ENCODE measurements at regions not wholly inside any gene's neighbourhood (a gene's known extent, or its start where the extent isn't known, plus 50 kb on each side); places are given as distances from the start of the nearest gene placed in this dataset.
"Not testable (repeated sequence)": the region's sequence is repeated elsewhere in the genome, so short reads cannot be mapped to it uniquely, and the experiment has no call there.

DNA sequence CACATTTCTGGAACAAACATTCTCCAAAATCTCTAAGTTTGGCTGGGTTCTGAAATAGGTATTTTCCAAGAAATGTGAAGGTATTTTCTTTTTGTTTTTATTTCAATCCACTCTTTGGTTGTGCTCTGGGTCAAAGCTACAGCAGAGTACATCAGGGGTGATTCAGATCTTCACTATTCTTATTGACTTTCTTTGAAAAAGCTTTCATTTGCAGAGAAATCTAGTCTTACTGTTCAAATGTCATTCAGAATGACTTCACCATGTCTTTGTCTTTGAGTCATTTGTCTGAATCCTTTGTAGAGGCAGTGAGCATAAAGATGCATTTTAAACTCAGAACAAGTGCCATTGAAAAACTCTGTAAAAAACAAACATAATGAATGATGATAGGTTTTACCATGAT lies 547.2 kb upstream of the ADGRL3 start:
- ATAC-seq (replicated peaks): no peak

DNA sequence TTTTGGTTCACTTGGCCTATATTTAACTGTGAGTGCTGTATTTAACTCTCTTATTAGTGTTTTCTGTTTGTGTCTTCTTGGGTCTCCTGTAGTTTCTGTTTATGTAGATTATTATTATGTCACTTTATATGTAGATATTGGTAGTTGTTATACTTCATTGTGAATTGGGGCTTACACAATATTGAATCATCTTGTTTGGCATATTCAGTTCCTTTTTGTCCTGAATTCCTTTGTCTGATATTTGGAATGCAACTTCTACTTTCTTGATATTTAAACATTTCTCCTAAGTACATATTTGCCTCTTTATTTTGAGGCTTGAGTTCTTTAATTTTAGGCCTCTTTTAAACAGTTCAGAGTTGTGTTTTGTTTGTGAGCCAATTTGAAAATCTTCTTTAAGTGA lies 544.8 kb upstream of the ADGRL3 start:
- Mint-ChIP-seq H3K9me3 (peaks cover 10 to 16% of the 10 kb centered on the region in 2 donors), H3K27ac (no peak overlapping the region), H3K4me3 (no peak overlapping the region), H3K4me1 (ENCODE audit: low read depth in 2 of 2) (no peaks in the 10 kb centered on the region), H3K36me3 (ENCODE audit: insufficient read depth) (no peaks in the 10 kb centered on the region), H3K27me3 (no peaks in the 10 kb centered on the region)
- DNase-seq: no peak
- ATAC-seq (replicated peaks): no peak

More for the DNA sequence above, 547.2 kb upstream of the ADGRL3 start:
- Mint-ChIP-seq H3K9me3 (peaks cover 10 to 16% of the 10 kb centered on the region in 2 donors), H3K4me3 (no peak overlapping the region), H3K27me3 (no peaks in the 10 kb centered on the region), H3K4me1 (ENCODE audit: low read depth in 2 of 2) (no peaks in the 10 kb centered on the region), H3K36me3 (ENCODE audit: insufficient read depth) (no peaks in the 10 kb centered on the region), H3K27ac (no peak overlapping the region)
- DNase-seq: no peak

DNA sequence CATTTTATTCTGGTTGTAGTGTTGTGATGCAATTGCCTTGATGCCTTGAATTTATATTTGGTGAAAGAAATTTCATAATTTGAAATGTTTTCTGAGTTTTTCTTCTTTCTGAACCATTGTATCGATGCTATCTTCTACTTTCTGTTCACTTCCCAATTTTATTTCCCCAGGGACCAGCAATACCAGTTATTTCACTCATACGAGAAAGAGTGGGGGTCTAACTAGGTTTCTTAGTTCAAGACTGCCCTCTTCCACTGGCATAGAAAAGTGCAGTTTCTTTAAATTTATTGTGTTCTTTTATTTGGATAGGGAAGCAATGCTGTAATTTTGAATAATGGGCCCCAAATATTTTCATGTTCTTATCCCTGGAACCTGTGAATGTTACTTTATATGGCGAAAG lies 544.0 kb upstream of the ADGRL3 start:
- Mint-ChIP-seq H3K4me3 (no peak overlapping the region), H3K27me3 (no peaks in the 10 kb centered on the region), H3K4me1 (ENCODE audit: low read depth in 2 of 2) (no peaks in the 10 kb centered on the region), H3K27ac (no peak overlapping the region), H3K9me3 (peaks cover 10 to 16% of the 10 kb centered on the region in 2 donors), H3K36me3 (ENCODE audit: insufficient read depth) (no peaks in the 10 kb centered on the region)
- ATAC-seq (replicated peaks) (no peak), DNase-seq (no peak)

DNA sequence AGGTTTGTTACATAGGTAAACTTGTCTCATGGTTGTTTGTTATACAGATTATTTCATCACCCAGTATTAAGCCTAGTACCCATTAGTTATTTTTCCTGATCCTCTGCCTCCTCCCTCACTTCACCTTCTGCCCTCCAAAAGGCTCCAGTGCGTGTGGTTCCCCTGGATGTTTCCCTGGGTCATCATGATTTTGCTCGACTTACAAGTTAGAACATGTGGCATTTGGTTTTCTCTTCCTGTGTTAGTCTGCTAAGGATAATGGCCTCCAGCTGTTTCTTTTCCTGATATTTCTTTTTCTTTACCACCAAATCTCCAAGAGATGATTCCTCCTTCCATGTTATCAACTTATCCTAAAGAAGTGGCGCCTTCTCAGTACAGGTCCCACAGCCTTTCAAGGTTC lies 543.1 kb upstream of the ADGRL3 start:
- Mint-ChIP-seq H3K4me1 (ENCODE audit: low read depth in 2 of 2) (no peaks in the 10 kb centered on the region), H3K27ac (no peak overlapping the region), H3K9me3 (peaks cover 13 to 16% of the 10 kb centered on the region in 2 donors), H3K27me3 (no peaks in the 10 kb centered on the region), H3K4me3 (no peak overlapping the region), H3K36me3 (ENCODE audit: insufficient read depth) (no peaks in the 10 kb centered on the region)
- no peak for ATAC-seq (replicated peaks)
- DNase-seq: no peak

DNA sequence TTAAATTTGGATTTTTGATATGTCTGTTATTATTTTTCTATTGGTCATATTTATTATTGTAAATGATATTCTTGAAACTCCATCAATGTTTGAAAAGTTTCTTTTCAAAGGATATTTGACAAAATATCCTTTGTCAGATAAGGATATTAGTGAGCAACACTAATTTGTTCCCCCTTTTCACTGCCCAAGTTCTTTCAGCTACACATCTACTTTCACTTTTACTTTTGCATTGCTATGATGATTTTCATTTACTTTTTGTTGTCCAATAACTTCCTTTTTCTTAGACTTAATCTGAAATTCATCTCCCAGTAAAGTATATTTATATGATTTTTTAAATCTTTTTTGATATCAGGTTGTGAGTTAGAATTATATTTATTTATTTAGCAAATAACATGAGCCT lies 542.3 kb upstream of the ADGRL3 start:
- no peak overlapping the region for H3K4me3 Mint-ChIP-seq
- H3K27me3 Mint-ChIP-seq: no peaks in the 10 kb centered on the region
- H3K9me3 Mint-ChIP-seq: peaks cover 12 to 16% of the 10 kb centered on the region in 2 donors
- DNase-seq (no peak), ATAC-seq (replicated peaks) (no peak)
- no peaks in the 10 kb centered on the region for H3K36me3 Mint-ChIP-seq (ENCODE audit: insufficient read depth)
- H3K27ac Mint-ChIP-seq: no peak overlapping the region
- no peaks in the 10 kb centered on the region for H3K4me1 Mint-ChIP-seq (ENCODE audit: low read depth in 2 of 2)

DNA sequence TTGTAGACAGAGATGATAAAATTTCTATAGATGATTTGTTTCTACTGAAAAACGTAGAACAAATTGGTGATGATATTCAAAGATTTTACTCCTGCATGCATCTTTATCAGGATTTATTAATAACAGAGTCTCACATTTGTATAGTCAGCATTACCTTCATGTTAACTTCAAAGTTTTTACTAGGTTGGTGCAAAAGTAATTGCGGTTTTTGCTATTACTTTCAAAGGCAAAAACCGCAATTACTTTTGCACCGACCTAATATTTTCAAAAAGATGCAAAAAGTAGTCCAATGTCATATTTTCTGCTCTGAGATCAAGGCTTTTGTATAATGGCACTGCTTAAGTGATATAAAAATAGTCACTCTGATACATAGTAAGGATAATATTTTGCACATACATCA lies 536.4 kb upstream of the ADGRL3 start:
- Mint-ChIP-seq H3K36me3 (ENCODE audit: insufficient read depth) (no peaks in the 10 kb centered on the region), H3K4me1 (ENCODE audit: low read depth in 2 of 2) (no peaks in the 10 kb centered on the region), H3K27me3 (no peaks in the 10 kb centered on the region), H3K4me3 (no peak overlapping the region), H3K9me3 (peaks cover 4 to 8% of the 10 kb centered on the region in 2 donors), H3K27ac (no peak overlapping the region)
- ATAC-seq (replicated peaks) (no peak), DNase-seq (no peak)

DNA sequence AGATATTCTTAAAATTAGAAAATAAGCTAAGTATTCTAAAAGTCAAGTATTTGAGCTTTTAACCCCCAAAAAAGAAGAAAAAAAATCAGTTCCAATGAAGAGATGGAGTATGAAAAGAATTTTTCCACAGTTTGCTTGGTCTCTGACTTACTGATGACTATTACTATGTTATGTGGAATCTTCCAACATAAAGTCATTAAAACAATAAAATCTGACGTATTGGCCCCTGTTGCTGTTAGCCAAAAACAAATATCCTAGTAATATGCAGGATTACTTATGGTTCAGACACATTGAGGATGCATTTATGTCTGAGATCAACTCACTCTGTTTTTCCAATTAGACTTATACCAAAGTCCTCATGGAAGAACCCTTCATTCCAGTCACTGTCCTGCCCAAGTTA lies 517.2 kb upstream of the ADGRL3 start:
- H3K27me3 Mint-ChIP-seq: no peaks in the 10 kb centered on the region
- DNase-seq (no peak), ATAC-seq (replicated peaks) (no peak)
- no peak overlapping the region for H3K27ac Mint-ChIP-seq
- H3K4me1 Mint-ChIP-seq (ENCODE audit: low read depth in 2 of 2): no peaks in the 10 kb centered on the region
- H3K9me3 Mint-ChIP-seq: peaks cover 10 to 14% of the 10 kb centered on the region in 2 donors
- H3K4me3 Mint-ChIP-seq: no peak overlapping the region
- H3K36me3 Mint-ChIP-seq (ENCODE audit: insufficient read depth): no peaks in the 10 kb centered on the region

DNA sequence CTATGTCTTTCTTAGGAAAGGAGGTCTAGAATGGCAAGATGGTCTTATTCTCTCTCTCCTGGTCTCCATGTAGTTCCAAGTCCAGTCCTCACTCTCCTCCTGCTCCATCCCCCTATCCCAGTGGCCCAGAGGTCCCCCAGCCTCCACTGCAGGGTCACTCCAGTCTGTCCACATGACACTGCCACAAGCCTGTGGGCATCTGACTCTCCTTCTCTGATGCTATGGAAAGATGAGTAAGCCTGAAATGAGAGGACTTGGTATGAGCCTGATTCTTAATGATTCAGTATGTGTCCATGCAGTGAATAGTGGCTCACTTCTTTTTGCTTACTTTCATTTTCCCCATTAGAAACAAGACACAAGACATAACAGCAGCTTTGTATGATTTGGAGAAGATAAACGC lies 516.8 kb upstream of the ADGRL3 start:
- no peak for ATAC-seq (replicated peaks)
- no peak overlapping the region for H3K4me3 Mint-ChIP-seq
- H3K36me3 Mint-ChIP-seq (ENCODE audit: insufficient read depth): no peaks in the 10 kb centered on the region
- H3K4me1 Mint-ChIP-seq (ENCODE audit: low read depth in 2 of 2): no peaks in the 10 kb centered on the region
- no peaks in the 10 kb centered on the region for H3K27me3 Mint-ChIP-seq
- peaks cover 10 to 14% of the 10 kb centered on the region in 2 donors for H3K9me3 Mint-ChIP-seq
- no peak for DNase-seq
- no peak overlapping the region for H3K27ac Mint-ChIP-seq

DNA sequence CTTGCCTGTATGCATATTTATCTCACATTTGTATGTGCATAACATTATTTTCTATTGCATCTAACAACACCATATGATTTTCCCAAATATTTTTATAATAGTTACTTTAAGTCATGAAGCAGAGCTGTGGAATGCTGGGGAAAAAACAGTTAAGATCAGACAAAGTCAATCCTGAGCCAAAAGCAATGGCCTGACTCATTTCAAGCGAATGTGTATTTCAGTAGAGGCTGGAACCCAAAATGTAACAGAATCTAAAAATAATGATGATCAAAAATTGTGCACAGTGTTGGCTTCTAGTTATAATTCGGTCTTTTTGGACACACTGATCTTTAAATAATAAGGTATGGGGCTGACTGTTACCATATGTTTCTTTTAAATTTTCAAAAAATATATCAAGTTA lies 516.2 kb upstream of the ADGRL3 start:
- H3K4me3 Mint-ChIP-seq: no peak overlapping the region
- H3K36me3 Mint-ChIP-seq (ENCODE audit: insufficient read depth): no peaks in the 10 kb centered on the region
- H3K27ac Mint-ChIP-seq: no peak overlapping the region
- DNase-seq (no peak), ATAC-seq (replicated peaks) (no peak)
- H3K4me1 Mint-ChIP-seq (ENCODE audit: low read depth in 2 of 2): no peaks in the 10 kb centered on the region
- peaks cover 9 to 14% of the 10 kb centered on the region in 2 donors for H3K9me3 Mint-ChIP-seq
- H3K27me3 Mint-ChIP-seq: no peaks in the 10 kb centered on the region

DNA sequence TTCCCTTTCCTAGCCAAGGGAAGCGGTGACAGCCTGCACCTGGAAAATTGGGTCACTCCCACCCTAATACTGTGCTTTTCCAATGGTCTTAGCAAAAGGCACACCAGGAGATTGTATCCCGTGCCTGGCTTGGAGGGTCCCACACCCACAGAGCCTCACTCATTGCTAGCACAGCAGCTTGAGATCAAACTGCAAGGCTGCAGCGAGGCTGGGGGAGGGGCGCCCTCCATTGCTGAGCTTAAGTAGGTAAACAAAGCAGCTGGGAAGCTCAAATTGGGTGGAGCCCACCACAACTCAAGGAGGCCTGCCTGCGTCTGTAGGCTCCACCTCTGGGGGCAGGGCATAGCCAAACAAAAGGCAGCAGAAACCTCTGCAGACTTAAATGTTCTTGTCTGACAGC lies 504.1 kb upstream of the ADGRL3 start:
- not testable (repeated sequence) for ATAC-seq (replicated peaks); H3K4me1 Mint-ChIP-seq (ENCODE audit: low read depth in 2 of 2); H3K4me3 Mint-ChIP-seq; H3K36me3 Mint-ChIP-seq (ENCODE audit: insufficient read depth); H3K27ac Mint-ChIP-seq; H3K27me3 Mint-ChIP-seq; DNase-seq
- H3K9me3 Mint-ChIP-seq: peaks cover 4 to 25% of the 10 kb centered on the region in 2 donors

DNA sequence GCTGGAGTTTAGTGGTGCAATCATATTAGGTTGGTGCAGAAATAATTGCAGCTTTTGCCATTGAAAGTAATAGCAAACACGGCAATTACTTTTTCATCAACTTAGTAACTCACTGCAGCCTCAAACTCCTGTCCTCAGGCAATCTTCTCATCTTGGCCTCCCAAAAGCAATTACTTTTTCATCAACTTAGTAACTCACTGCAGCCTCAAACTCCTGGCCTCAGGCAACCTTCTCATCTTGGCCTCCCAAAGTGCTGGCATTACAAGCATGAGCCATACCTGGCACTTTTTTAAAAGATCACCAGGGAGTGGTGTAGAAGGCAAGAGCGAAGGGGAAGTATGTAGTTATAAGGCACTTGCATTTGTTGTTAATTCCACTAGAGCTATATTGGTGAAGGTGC lies 491.1 kb upstream of the ADGRL3 start:
- DNase-seq (no peak), ATAC-seq (replicated peaks) (no peak)
- Mint-ChIP-seq H3K27ac (no peak overlapping the region), H3K36me3 (ENCODE audit: insufficient read depth) (no peaks in the 10 kb centered on the region), H3K4me1 (ENCODE audit: low read depth in 2 of 2) (no peaks in the 10 kb centered on the region), H3K27me3 (no peaks in the 10 kb centered on the region), H3K4me3 (no peak overlapping the region), H3K9me3 (peaks cover 8 to 13% of the 10 kb centered on the region in 2 donors)

DNA sequence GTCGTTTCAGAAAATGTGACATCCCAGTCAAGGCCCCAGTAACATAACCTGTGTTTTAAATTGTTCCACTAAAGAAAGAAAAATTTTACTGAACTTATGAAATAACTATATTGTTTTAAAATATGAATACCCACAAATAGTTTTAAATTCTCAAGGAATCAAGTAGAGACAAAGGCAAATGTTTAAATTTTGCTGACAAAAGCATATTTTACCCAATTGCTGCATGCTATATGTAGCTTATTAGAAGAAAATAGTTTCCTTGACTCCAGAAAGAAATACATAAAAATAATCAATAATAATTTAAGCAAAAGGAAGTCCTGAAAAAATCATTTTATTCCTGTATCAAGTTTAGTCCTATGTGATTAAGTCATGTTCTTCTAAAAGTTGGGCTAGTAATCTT lies 481.3 kb upstream of the ADGRL3 start:
- peaks cover 3% of the 10 kb centered on the region for H3K36me3 Mint-ChIP-seq (ENCODE audit: insufficient read depth)
- ATAC-seq (replicated peaks): no peak
- H3K4me1 Mint-ChIP-seq (ENCODE audit: low read depth in 2 of 2): no peaks in the 10 kb centered on the region
- H3K4me3 Mint-ChIP-seq: no peak overlapping the region
- no peaks in the 10 kb centered on the region for H3K27me3 Mint-ChIP-seq
- H3K9me3 Mint-ChIP-seq: peaks cover 0 to 2% of the 10 kb centered on the region in 2 donors
- DNase-seq: no peak
- H3K27ac Mint-ChIP-seq: no peak overlapping the region

DNA sequence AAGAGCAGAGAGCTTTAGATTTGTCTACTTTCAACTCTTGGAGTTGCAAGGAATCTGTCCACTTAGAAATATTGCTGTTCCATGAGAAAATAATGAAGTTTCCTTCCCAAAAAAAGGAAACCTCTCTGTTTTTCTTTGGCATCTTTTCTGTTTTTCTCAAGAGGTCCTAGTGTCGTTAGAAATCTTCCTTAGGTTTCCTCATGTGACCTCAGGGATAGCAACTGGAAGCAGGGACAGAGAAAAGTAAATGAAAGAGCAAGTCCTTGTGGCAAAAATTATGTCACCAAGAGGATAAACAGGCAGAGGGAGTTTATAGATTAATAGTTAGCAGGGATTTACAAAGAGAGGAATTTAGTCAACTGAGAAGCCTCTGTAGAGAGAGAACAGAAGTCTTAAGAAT lies 478.4 kb upstream of the ADGRL3 start:
- no peak for DNase-seq
- H3K4me1 Mint-ChIP-seq (ENCODE audit: low read depth in 2 of 2): no peaks in the 10 kb centered on the region
- no peak overlapping the region for H3K27ac Mint-ChIP-seq
- H3K4me3 Mint-ChIP-seq: no peak overlapping the region
- peaks cover 0 to 6% of the 10 kb centered on the region in 2 donors for H3K9me3 Mint-ChIP-seq
- no peak for ATAC-seq (replicated peaks)
- H3K27me3 Mint-ChIP-seq: no peaks in the 10 kb centered on the region
- no peaks in the 10 kb centered on the region for H3K36me3 Mint-ChIP-seq (ENCODE audit: insufficient read depth)

DNA sequence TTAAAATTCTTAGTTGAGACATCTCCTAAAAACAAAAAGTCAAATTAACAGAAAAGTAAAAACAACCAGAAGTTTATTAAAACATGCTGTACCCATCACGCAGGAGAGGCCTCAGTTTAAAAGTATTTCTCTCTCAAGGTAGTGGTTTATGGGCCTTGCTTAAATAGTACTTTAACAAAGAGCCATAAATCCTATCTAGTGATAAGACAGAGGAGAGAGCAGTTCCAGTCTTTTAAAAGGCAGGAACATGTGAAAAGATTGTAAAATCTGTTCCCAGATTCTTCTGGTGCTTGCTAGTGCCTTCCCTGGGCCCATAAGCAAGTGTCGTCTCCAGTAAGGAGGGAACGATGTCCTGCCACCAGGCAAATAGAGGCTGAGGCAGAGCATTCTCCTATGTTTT lies 476.3 kb upstream of the ADGRL3 start:
- Mint-ChIP-seq H3K27ac (no peak overlapping the region), H3K4me1 (ENCODE audit: low read depth in 2 of 2) (no peaks in the 10 kb centered on the region)

DNA sequence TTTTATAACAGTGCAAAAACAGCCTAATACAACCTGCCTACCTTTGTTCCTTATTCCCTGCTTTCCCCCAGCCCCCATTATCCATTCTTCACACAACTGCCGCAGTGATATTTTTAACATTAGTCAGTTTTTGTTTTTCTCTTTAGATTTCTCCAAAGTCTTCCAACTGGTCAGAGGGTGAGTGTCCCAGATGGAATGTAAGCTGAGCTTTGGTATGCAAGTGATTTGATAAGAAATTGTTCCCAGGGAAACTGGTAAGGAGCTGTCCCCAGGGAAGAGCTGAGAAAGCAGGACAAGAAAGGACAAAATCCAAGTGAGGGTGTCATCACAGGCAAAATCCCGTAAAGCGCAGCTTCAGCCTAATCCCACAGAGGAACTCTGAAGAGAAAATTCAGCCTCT lies 475.5 kb upstream of the ADGRL3 start:
- ATAC-seq (replicated peaks) (no peak), DNase-seq (no peak)
- no peaks in the 10 kb centered on the region for H3K4me1 Mint-ChIP-seq (ENCODE audit: low read depth in 2 of 2)

More for the DNA sequence above, 476.3 kb upstream of the ADGRL3 start:
- no peak overlapping the region for H3K4me3 Mint-ChIP-seq
- ATAC-seq (replicated peaks) (no peak), DNase-seq (no peak)
- H3K27me3 Mint-ChIP-seq: no peaks in the 10 kb centered on the region
- H3K36me3 Mint-ChIP-seq (ENCODE audit: insufficient read depth): no peaks in the 10 kb centered on the region
- H3K9me3 Mint-ChIP-seq: peaks cover 5 to 6% of the 10 kb centered on the region in 2 donors

More for the DNA sequence above, 475.5 kb upstream of the ADGRL3 start:
- H3K9me3 Mint-ChIP-seq: peaks cover 6 to 8% of the 10 kb centered on the region in 2 donors
- no peak overlapping the region for H3K27ac Mint-ChIP-seq
- no peaks in the 10 kb centered on the region for H3K36me3 Mint-ChIP-seq (ENCODE audit: insufficient read depth)
- no peak overlapping the region for H3K4me3 Mint-ChIP-seq
- H3K27me3 Mint-ChIP-seq: no peaks in the 10 kb centered on the region
